NCI-H345 (cell line): ENCODE measurements at regions not wholly inside any gene's neighbourhood (a gene's known extent, or its start where the extent isn't known, plus 50 kb on each side); places are given as distances from the start of the nearest gene placed in this dataset.
"Not testable (repeated sequence)": the region's sequence is repeated elsewhere in the genome, so short reads cannot be mapped to it uniquely, and the experiment has no call there.

ENCODE experiments used
- DNase-seq: peaks from one replicate; lab custom pipeline; 2025; lab: John Stamatoyannopoulos, UW

DNA sequence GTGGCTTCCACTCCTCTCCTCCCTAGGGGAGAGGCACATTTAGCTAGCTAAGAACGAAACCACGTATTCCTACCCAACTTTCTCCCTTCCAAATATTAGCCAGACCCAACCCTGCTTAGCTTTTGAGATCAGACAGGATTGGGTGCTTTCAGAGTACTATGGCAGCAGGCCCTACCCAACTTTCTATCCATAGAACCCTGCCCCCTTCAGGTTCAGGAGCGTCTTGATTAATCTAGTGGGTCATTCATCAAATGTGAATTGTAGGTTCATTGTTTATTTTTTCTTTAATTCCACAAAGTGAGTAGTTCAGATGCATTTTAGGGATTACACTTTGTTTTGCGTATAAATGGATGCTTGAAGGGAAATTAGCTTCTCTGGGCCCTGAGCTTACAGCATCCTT lies 188.3 kb downstream of the MIB1 start:
- DNase-seq = no peak

DNA sequence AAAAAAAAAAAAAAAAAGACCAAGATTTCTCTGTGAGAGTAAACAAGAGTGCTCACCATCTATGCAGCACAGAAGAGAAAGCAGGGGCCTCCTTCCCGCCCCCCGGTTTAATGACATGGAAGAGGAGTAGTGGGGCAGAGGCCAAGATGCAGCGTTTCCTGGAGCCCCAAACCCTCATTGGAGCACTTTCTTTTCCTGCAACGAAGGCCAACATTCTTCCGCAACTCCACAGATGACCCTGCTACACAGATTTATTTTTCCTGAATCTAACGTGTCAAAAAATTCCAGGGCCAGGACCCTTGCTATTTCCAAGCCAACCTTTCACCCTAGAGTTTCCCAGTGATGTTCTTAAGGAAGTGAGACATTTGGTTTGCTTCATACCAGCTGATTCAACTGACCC lies 189.6 kb downstream of the MIB1 start:
- no peak for DNase-seq

DNA sequence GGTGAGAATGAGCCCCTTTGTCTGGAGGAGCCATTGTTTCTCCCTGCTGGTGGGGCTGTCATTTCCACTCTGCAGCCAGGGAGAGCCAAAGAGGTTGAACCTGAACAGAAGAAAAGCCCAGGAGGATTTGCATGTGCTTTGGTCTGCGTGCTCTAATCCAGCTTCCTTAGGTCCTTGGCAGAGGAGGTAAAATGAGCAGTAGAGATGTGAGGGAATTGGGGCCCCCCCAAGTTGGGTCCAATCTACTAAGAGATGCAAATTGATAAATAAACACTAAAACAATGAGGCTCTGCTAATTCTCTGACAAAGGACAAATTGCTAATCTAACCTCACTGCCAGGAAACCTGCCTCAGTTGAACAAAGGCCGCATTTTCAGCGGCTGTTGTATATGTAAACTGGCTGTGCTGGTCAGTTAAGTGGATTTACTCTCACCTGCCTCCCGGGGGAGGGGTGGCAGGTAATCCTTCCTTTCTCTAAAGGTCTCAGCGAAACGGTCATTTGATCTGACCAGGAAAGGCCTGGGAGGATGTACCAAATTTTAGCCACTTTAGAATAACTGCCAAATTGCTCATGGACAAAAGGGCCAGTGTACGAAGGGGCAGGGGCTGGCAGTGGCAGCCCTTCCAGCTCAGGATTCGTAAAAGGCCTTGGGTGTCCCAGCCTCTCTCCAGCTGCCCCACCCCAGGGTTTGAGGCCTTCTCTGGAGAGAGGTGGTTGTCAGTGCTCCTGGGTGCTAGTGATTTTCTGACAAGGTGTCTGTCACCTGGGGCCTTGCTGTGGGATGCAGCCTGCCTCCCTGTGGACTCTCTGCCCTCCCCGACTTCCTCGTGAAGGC lies 193.6 kb downstream of the MIB1 start:
- no peak for DNase-seq

DNA sequence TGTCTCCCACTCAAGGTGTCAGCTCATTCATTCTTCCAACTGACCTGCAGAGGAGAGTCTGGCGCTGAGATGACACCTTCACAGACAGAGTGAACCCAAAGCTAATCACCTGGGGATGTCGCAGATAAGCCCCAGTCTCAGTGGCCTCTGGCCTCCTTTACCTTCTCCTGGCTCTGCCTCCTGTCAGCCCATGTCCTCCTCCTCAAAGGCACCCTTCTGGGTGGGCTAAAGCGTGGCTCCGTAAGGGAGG lies 194.1 kb downstream of the MIB1 start:
- DNase-seq = no peak

DNA sequence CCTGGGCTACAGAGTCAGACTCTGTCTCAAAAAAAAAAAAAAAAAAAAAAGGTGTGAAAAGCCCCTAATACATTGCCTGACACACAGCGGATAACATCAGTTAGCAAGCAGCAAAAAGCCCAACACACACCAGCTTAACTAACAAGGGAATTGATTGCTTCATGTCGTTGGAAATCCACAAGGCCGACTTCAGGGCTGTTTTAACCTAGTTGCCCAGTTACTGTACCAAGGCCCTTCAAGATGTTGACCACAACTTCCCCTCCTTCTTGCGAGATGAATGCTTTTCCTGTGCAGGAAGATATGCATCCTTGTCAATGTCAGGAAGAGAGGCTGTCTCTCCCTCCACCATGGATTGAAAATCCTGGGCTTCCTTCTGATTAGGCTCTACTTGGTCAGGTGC lies 202.9 kb downstream of the MIB1 start:
- DNase-seq = no peak

DNA sequence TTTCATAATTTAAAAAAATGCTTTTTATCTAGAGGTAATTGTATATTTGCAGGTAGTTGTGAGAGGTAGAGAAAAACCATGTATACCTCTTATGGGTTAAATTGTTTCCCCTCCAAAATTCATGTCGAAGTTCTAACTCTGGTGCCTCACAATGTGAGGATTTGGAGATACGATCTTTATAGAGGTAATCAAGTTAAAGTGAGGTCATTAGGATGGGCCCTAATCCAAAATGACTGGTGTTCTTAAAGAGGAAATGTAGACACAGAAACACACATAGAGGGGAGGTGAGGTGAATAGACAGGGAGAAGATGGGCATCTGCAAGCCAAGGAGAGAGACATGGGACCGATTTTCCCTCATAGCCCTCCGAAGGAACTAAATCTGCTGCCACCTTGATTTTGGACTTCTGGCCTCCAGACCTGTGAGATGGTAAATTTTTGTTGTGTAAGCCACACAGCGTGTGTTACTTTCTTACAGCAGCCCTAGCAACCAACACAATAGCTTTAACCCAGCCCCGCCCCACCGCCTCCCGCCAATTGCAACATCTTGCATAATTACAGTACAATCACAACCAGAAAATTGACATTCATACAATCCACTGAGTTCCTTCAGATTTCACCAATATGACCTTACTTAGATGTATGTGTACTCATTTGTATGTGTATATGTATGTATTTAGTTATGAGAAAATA lies 208.9 kb downstream of the MIB1 start:
- no peak for DNase-seq

DNA sequence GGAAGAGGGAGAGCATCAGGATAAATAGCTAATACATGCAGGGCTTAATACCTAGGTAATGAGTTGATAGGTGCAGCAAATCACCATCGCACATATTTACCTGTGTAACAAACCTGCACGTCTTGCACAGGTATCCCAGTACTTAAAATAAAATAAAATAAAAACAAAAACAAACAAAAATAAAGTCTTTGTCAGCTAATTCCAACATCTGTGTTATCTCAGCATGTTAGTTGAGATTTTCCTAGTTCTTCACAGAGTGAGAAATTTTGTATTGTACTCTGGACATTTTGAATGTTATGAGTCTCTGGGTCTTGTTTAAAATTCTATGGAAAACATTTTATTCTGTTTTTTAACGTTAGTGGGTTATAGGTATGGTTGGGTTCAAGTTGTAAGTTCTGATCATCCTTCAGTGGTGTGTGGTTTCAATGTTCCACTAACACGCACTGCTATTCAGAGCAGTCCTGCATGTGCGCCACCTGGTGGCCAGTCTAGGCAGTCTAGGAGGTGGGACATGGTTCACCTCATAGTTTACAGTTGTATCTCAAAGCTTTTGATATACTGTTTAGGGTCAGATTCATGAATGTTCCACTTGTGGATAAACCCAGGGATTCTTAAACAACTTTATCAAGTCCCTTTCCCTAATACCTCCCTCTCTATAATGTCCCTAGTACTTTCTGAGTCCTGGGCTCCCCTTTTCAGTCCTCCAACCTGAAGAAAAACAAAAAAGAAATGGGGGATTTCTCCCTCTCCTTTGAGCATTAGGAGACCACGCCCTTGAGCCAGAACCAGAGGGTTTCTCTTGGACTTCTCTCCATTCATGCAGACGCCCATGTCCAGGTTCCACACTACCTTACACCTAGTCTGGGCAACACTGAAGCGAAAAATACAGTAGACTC lies 213.4 kb upstream of the GATA6 start:
- DNase-seq = peak; percentile 61

DNA sequence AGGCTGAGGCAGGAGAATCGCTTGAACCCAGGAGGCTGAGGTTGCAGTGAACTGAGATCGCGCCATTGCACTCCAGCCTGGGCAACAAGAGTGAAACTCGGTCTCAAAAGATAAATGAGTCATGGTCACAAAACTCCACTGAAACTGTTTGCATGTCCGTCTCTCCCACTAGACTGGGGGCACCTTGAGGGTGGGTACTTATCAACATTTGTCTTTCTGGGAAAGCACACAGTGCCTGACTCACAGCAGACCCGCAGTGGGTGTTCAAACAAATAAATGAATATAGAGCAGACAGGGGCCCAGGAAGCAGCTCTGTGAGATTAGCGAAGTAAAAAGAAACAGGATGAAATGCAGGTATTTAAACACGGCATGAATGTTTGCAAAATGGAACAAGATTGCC lies 211.1 kb upstream of the GATA6 start:
- no peak for DNase-seq

DNA sequence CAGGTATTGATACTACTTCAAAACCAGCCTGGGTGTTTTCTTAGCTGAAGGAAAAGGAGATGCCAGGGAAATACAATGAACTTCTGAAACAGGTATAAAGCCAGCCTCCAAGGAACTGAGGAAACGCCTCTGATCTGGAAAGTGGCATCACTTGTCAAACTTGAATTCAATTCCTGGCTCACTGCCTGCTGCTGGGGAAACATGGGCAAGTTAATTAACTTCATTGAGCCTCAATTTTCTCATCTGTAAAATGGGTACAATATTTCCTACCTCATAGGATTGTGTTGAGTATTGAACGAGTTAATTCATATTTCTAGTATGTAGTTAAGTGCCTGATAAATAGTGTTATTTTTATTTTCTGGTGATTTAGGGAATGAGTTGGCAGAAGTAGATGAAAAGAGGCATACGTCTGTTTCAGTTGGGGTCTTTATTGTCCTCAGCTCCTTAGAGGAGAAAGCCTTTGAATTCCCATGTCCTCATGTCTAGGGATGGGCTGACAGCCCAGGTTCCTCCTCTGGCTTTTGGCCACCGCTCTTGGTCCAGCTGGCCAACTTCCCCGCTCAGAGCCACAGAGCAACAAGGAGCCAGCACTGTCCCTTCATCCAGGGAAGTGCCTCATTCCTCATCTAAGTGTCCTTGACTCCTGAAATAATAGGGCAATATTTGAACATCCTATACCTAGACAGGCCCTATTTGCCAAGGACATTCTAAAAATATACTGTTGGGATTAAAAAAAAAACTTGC lies 210.5 kb upstream of the GATA6 start:
- DNase-seq = no peak

DNA sequence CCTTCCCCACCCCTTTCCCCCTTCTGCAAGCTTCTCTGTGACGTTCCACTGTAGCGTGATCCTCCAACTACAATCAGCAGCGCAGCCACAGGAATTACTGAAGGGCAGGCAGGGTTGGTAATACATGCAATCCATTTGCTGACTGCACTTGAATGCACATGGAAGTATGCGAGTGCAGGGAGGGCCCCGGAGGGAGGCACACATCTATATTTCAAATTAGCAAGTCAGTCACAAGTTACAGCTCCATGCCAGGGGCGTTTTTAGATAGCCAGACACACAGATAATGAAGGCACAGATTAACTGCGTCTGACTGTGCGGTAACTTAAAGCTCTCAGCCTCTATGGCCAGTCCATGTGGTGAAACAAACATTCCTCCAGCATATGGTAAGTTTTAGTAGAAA lies 209.2 kb upstream of the GATA6 start:
- DNase-seq = no peak

DNA sequence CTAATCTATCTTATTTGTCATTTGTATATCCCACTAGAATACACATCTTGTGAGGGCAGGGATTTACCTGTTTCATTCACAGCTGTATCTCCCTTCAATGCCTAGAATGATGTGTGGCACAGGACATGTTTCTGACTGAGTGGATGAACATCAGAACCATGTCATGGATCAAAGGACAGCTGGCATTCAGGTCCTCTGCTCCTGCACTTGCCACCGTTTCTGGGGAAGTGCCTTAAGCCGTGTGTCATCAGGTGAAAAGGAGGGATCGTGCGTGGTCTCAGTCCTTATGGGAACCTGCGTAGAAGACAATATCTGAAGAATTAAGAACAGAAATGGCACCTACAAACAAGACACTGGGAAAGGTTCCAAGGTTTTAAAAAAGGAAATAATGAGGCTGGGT lies 206.1 kb upstream of the GATA6 start:
- DNase-seq = no peak

DNA sequence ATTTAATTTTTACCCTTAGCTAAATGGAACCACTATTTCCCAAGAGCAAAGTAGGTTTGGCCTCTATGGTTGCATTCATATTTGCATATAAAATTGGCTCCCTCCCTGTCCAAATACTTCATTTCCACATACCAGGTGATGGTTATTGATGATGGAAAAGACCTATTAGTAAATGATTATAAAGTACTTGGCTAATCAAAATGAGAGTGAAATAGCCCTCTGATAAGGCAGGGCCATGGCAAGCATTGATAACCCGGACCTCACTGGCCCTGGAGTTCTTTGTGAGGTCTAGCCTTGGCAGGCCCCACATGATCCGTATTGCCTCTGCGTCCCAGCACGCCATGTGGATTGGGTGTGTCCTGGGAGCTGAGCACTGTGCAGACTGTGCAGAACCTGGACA lies 201.1 kb upstream of the GATA6 start:
- no peak for DNase-seq

DNA sequence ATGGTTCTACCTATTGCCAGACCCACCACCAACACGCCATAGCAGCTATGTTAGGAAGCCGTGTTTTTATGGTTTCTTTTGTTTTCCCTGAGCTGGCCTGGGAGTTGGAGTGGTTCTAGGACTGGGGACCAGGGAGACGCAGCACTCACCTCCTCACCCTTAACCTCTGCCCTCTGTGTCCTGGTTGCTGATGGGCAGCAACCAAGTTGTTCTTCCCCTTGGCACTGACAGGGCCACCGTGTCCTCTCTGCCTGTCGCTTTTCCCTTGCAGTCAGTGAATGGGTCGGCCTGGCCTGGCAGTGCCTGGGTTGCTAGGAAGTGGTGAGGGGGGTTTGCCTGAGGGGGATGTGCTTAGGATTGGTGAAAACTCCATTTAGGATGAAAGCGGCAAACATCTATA lies 197.1 kb upstream of the GATA6 start:
- no peak for DNase-seq

DNA sequence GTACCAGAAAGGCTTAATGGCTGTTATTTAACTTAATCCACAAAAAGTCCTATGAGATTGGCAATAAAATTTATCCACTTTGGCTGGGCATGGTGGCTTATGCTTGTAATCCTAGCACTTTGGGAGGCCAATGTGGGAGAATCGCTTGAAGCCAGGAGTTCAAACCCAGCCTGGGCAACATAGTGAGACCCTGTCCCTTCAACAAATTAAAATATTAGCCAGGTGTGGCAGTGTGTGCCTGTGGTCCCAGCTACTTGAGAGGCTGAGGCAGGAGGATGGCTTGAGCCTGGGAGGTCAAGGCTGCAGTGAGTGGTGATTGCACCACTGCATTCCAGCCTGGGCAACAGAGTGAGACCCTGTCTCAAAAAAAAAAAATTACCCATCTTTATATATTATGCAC lies 193.4 kb upstream of the GATA6 start:
- not testable (repeated sequence) for DNase-seq

DNA sequence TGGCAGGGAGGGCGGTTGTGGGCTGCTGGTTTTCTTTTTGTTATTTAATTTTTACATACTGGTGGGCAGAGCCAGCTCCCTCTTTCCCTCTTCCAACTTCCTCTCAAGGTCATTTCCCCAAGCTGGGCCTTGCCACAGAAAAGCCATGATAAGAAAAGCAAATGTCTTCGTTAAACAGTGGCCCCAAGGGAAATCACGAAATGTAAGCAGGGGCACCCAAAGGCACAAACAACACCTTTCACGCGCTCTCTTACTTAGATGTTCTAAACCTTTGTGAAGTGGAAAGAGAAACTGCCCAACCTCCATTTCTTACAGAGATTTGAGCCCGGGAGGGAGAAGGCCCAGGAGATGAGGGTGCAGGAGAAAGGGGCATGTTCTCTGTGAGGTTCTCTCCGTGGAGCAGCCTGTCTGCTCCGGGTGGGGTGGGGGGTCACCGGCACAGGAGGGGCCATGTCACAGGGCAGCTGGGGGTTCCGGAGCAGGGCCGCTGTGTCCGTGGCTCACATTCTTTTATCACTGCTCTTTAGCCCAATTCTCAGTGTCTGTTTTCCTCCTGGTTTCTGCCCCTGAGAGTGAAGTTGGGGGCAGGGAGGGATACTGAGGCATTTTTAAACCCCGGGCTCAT lies 190.7 kb upstream of the GATA6 start:
- DNase-seq = no peak

DNA sequence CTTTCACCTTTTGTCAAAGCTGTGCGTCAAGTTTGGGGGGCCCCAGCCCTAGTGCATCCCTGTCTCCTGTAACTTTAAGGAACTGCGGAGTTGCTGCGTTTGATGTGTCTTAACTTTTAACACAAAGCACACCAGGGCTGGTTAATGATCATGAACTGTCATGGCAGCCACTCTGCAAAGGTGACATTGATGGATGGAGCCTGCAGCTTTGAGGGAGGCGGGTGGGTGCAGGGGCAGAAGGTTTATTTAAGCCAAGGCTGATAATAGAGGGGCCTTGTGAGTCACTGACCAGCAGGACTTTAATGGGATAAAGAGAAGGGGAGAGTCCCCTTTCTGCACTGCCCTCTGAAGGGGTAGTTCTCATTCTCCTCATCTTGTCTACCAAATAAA lies 190.2 kb upstream of the GATA6 start:
- DNase-seq = no peak

DNA sequence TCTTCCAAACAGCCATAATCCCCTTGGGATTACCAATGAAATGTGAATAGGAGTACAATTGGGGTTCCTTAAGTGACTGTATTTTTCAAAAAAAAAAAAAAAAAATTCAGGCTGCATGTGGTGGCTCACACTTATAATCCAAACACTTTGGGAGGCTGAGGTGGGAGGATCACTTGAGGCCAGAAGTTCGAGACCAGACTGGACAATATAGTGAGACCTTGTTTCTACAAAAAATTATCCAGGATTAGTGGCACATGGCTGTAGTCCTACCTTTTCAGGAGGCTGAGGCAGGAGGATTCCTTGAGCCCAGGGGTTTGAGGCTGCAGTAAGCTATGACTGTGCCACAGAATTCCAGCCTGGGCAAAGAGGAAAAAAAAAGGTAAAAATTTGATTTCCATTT lies 189.6 kb upstream of the GATA6 start:
- no peak for DNase-seq

DNA sequence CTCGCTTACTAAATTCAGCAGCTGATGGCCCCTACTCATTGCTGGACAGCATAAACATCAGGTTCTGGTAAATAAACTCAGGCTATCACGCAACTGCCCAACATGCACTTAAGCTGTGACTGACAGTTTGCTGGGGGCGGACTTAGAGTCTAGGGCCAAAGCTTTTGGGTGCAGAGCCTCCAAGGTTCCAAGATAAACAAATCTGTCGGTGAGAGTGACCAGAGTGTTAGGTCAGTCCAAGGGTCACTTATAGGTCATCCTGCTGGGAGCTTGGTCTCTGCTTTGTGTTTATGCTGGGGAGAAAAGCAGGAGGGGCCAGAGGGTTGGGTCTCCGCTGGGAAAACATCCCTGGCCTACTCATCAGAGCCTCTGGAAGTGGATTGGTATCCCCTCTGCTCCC lies 188.6 kb upstream of the GATA6 start:
- DNase-seq = no peak

DNA sequence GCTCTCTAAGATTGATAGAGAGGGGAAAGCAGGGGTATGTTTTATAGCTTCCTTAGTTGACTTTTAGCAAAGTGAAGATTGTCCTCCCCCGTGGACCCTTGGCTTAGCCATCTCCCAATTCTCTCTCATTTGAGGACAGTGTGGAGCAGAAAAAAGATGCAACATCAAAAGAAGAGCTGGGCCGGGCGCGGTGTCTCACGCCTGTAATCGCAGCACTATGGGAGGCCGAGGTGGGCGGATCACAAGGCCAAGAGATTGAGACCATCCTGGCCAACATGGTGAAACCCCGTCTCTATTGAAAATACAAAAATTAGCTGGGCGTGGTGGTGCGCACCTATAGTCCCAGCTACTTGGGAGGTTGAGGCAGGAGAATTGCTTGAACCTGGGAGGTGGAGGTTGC lies 187.9 kb upstream of the GATA6 start:
- DNase-seq = not testable (repeated sequence)

DNA sequence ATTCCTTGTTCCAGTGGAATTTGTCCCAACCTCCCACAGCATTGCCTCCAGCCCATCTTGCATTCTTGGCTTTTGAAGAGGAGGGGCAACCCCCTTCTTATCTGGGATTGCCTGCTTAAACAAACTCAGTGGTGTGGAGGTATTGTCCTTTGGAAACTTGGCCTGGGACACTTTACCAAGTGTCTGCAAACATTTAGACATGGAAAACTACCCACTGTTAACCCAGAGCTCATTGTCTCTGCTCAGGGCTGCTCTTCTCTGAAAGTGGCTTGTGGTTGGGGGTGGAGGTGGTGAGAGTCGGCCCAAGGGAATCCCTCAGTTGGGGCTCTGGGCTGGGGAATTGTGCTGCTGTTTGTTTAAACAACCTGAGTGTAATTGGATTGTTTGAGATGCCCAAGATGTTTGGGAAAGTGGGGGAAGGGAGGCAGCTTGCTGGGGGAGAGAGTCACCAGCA lies 178.3 kb upstream of the GATA6 start:
- DNase-seq = no peak

DNA sequence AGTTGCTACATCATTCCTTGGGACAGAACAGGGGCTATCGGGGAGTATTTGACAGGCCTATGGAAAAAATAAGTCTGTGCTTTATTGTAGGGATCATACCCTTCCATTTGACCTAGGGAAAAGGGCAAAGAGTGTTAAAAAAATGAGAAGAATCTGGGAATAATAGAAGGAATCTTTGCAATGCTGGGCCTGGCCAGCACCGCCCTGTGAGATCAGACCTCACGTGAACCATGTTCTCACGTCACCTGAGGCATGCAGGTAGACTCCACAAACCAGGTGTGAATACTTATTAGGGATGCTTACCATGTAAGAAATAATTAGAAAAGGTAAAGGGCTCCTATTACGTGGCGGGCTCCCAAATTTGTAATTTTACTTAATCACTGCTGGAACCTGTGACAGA lies 177.5 kb upstream of the GATA6 start:
- no peak for DNase-seq

DNA sequence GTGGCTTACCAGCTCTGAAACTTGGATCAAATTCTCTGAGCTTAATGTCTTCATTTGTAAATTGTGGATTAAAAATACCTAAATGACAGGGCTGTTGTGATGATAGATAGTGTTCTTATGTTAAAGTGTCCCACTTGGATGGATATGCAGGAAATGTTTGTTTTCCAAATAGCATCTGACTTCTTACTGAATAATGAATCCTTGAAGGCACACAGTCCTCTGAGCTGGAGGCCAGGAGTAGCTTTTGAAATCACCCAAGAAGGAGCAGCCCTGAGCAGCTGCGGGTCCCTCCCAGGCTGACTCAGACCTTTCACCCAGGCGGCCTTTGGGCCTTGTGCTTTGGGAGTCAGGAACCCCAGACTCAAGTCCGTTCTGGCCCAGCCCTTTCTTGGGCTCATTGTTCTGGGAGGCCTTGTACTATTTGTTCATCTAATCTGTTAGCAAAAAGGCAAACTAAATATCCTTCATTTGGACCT lies 173.0 kb upstream of the GATA6 start:
- no peak for DNase-seq
